ENCODE measurements at regions not wholly inside any gene's neighbourhood (a gene's known extent, or its start where the extent isn't known, plus 50 kb on each side); places are given as distances from the start of the nearest gene placed in this dataset.

DNA sequence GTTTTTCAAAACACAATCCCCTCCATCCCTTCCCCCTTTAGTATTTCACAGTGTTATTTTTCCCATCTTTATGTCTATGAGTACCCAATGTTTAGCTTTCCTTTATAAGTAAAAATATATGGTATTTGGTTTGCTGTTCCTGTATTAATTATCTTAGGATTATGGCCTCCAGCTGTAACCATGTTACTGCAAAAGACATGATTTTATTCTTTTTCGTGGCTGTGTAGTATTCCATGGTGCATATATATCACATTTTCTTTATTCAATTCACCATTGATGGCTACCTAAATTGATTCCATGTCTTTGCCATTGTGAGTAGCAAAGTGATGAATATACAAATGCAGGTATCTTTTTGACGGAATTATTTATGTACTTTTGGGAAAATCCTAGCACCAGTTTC is 346.4 kb upstream of the CNTN5 start:
- TF ChIP-seq POLR2A (IDR thresholded peaks at IDR 0.05) (no peak), EP300 (IDR thresholded peaks at IDR 0.05) (no peak)
- TF ChIP-seq, protein P1, sequence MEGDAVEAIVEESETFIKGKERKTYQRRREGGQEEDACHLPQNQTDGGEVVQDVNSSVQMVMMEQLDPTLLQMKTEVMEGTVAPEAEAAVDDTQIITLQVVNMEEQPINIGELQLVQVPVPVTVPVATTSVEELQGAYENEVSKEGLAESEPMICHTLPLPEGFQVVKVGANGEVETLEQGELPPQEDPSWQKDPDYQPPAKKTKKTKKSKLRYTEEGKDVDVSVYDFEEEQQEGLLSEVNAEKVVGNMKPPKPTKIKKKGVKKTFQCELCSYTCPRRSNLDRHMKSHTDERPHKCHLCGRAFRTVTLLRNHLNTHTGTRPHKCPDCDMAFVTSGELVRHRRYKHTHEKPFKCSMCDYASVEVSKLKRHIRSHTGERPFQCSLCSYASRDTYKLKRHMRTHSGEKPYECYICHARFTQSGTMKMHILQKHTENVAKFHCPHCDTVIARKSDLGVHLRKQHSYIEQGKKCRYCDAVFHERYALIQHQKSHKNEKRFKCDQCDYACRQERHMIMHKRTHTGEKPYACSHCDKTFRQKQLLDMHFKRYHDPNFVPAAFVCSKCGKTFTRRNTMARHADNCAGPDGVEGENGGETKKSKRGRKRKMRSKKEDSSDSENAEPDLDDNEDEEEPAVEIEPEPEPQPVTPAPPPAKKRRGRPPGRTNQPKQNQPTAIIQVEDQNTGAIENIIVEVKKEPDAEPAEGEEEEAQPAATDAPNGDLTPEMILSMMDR (IDR thresholded peaks at IDR 0.05) = no peak
- DNase-seq = no peak

DNA sequence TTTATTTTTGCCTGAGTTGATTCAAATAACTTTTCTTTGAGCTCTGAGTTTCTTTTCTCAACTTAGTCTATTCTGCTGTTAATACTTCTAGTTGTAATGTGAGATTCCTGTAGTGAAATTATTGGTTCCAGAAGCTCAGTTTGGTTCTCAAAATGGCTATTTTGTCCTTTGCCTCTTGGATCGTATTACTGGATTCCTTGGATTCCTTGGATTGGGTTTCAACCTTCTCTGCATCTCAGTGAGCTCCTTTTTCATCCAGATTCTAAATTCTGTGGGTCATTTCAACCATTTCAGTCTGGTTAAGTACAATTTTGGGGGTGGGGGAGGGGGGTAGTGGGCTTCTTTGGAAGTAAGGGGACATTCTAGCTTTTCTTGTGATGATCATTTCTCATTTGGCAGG is 341.1 kb upstream of the CNTN5 start:
- intact Hi-C loops (cut with DNase I) = no loop called here
- Histone ChIP-seq H3K4me1 (ENCODE audit: insufficient read depth) (no peaks in the 10 kb centered on the region), H3K27me3 (no peaks in the 10 kb centered on the region), H3K9me3 (no peaks in the 10 kb centered on the region), H3K36me3 (no peaks in the 10 kb centered on the region), H3K27ac (no peak overlapping the region), H3K4me3 (no peak overlapping the region)
- TF ChIP-seq EP300 (IDR thresholded peaks at IDR 0.05) (no peak), POLR2A (IDR thresholded peaks at IDR 0.05) (no peak)
- TF ChIP-seq, protein P1 (IDR thresholded peaks at IDR 0.05) = no peak
- DNase-seq = no peak
- 72 to 79% (median 77%) methylated on average over 1 of the region's 1 CpG for WGBS, 3 donors

More for the DNA sequence above, 346.4 kb upstream of the CNTN5 start:
- intact Hi-C loops (cut with DNase I) = no loop called here
- 89 to 93% (median 92%) methylated on average over 2 of the region's 2 CpGs for WGBS, 3 donors
- Histone ChIP-seq H3K36me3 (no peaks in the 10 kb centered on the region), H3K9me3 (no peaks in the 10 kb centered on the region), H3K4me3 (no peak overlapping the region), H3K27me3 (no peaks in the 10 kb centered on the region), H3K4me1 (ENCODE audit: insufficient read depth) (no peaks in the 10 kb centered on the region), H3K27ac (no peak overlapping the region)

DNA sequence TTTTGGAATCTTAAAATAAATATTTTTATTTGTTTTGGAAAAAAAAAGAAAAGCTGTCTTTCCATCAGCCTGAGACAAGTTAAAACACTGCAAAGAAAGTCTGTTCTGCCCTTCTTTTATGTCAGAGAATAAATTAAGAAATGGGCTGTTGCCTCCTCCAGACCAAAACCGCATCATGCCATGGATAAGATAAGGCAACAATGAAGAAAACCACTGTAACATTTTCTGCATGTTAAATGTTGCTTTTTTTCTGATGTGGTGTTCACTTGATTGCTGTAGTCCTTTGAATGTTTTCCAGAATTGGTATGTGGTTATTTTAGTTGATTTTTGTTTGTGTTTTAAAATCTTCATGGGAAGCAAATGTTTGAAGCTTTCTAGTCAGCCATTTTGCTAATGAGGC is 319.2 kb upstream of the CNTN5 start:
- intact Hi-C loops (cut with DNase I) = no loop called here
- no peak for DNase-seq
- no peak overlapping the region for H3K27ac ChIP-seq
- WGBS, 3 donors = 7 to 25% (median 10%) methylated on average over 1 of the region's 1 CpG
- TF ChIP-seq, protein P1 (IDR thresholded peaks at IDR 0.05) = no peak
- TF ChIP-seq EP300 (IDR thresholded peaks at IDR 0.05) (no peak), POLR2A (IDR thresholded peaks at IDR 0.05) (no peak)
- no peaks in the 10 kb centered on the region for H3K27me3 ChIP-seq
- no peak overlapping the region for H3K4me3 ChIP-seq
- no peaks in the 10 kb centered on the region for H3K9me3 ChIP-seq
- H3K36me3 ChIP-seq = no peaks in the 10 kb centered on the region
- H3K4me1 ChIP-seq (ENCODE audit: insufficient read depth) = no peaks in the 10 kb centered on the region

DNA sequence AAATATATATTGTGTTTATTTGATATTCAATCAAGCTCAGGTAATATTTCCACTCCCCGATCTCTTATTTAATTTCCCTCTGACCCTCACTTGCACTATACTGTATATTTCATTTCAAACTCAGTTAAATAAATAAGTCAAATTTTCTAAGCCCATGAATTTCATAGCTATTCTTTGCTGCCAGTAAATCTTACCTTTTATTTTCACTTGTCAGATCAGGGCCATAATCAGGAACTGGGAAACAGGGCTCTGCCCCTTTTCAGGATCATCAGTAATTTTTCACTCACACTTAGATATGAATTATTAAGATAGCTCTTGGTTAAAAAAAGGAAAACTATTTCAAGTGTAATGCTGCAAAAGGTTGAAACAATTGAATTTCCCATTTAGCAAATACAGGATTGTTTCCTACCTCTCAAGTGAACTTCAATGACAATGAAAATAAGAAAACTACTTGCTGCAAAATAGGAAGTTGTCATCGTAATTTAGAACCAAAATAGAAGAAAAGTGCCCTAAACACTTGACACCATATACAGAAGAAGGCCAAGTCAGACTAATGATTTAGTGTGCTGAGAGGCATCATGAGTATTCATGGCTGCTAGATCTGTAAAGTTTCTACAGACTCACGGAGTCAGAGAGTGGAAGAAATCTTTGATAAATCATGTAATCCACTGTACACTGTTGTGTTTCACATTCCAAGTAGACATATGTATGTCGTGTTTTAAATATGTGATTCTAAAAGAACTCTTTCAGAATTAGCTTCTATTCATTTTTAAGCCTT is 316.8 kb upstream of the CNTN5 start:
- no peak overlapping the region for H3K27ac ChIP-seq
- 71 to 74% (median 71%) methylated on average over 4 of the region's 4 CpGs for WGBS, 3 donors

More for the DNA sequence above, 316.8 kb upstream of the CNTN5 start:
- TF ChIP-seq EP300 (IDR thresholded peaks at IDR 0.05) (no peak), POLR2A (IDR thresholded peaks at IDR 0.05) (no peak)
- TF ChIP-seq, protein P1 (IDR thresholded peaks at IDR 0.05) = no peak
- intact Hi-C loops (cut with DNase I) = no loop called here
- Histone ChIP-seq H3K27me3 (no peaks in the 10 kb centered on the region), H3K4me3 (no peak overlapping the region), H3K4me1 (ENCODE audit: insufficient read depth) (no peaks in the 10 kb centered on the region), H3K36me3 (no peaks in the 10 kb centered on the region), H3K9me3 (no peaks in the 10 kb centered on the region)
- DNase-seq = no peak
